ENCODE measurements at regions not wholly inside any gene's neighbourhood (a gene's known extent, or its start where the extent isn't known, plus 50 kb on each side); places are given as distances from the start of the nearest gene placed in this dataset.

GRCh38 chr12:20050221-20050620, 318.1 kb upstream of the PDE3A start:
- TF ChIP-seq, protein P1, sequence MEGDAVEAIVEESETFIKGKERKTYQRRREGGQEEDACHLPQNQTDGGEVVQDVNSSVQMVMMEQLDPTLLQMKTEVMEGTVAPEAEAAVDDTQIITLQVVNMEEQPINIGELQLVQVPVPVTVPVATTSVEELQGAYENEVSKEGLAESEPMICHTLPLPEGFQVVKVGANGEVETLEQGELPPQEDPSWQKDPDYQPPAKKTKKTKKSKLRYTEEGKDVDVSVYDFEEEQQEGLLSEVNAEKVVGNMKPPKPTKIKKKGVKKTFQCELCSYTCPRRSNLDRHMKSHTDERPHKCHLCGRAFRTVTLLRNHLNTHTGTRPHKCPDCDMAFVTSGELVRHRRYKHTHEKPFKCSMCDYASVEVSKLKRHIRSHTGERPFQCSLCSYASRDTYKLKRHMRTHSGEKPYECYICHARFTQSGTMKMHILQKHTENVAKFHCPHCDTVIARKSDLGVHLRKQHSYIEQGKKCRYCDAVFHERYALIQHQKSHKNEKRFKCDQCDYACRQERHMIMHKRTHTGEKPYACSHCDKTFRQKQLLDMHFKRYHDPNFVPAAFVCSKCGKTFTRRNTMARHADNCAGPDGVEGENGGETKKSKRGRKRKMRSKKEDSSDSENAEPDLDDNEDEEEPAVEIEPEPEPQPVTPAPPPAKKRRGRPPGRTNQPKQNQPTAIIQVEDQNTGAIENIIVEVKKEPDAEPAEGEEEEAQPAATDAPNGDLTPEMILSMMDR (IDR thresholded peaks at IDR 0.05; ENCODE audit: insufficient read depth in 1 of 2, low read depth in 1 of 2, low read length in 1 of 2, severe bottlenecking in 1 of 2, unreplicated experiment in 1 of 2): no peak
- no peaks in the 10 kb centered on the region for H3K36me3 ChIP-seq (ENCODE audit: control insufficient read depth, insufficient read depth, low read length)
- Mint-ChIP-seq H3K27me3 (ENCODE audit: insufficient read depth, unreplicated experiment) (no peaks in the 10 kb centered on the region), H3K27ac (ENCODE audit: unreplicated experiment) (no peak overlapping the region), H3K4me3 (ENCODE audit: unreplicated experiment) (no peak overlapping the region), H3K36me3 (ENCODE audit: insufficient read depth, unreplicated experiment) (no peaks in the 10 kb centered on the region), H3K9me3 (ENCODE audit: unreplicated experiment) (no peaks in the 10 kb centered on the region), H3K4me1 (ENCODE audit: low read depth, unreplicated experiment) (no peaks in the 10 kb centered on the region)
- no TSS peak for BruUV-seq (replicated peaks)
- H3K27me3 ChIP-seq (replicated peaks; ENCODE audit: control insufficient read depth, insufficient read depth, low read length): no peaks in the 10 kb centered on the region
- no peak overlapping the region for H3K4me3 ChIP-seq (ENCODE audit: low read depth, low read length)
- no peak for DNase-seq
- no peaks in the 10 kb centered on the region for H3K9me3 ChIP-seq
- POLR2A ChIA-PET: no interaction called here
- CTCF ChIA-PET: no interaction called here
- intact Hi-C loops (cut with micrococcal nuclease; ENCODE audit: unreplicated experiment): no loop called here
- no peaks in the 10 kb centered on the region for H3K4me1 ChIP-seq

- ChIA-PET POLR2A (no interaction called here), CTCF (no interaction called here)
- H3K27me3 ChIP-seq (replicated peaks; ENCODE audit: control insufficient read depth, insufficient read depth, low read length): no peaks in the 10 kb centered on the region
- no peak overlapping the region for H3K4me3 ChIP-seq (ENCODE audit: low read depth, low read length)
- TF ChIP-seq, protein P1 (IDR thresholded peaks at IDR 0.05; ENCODE audit: insufficient read depth in 1 of 2, low read depth in 1 of 2, low read length in 1 of 2, severe bottlenecking in 1 of 2, unreplicated experiment in 1 of 2): no peak
- intact Hi-C loops (cut with micrococcal nuclease; ENCODE audit: unreplicated experiment): no loop called here
- no peaks in the 10 kb centered on the region for H3K36me3 Mint-ChIP-seq (ENCODE audit: insufficient read depth, unreplicated experiment)
- BruUV-seq (replicated peaks): no TSS peak
- H3K27ac Mint-ChIP-seq (ENCODE audit: unreplicated experiment): no peak overlapping the region
- DNase-seq: no peak
- no peaks in the 10 kb centered on the region for H3K36me3 ChIP-seq (ENCODE audit: control insufficient read depth, insufficient read depth, low read length)
- no peaks in the 10 kb centered on the region for H3K9me3 ChIP-seq
- H3K4me1 ChIP-seq: no peaks in the 10 kb centered on the region
- H3K4me1 Mint-ChIP-seq (ENCODE audit: low read depth, unreplicated experiment): no peaks in the 10 kb centered on the region
- H3K9me3 Mint-ChIP-seq (ENCODE audit: unreplicated experiment): peaks cover 11% of the 10 kb centered on the region
- H3K4me3 Mint-ChIP-seq (ENCODE audit: unreplicated experiment): no peak overlapping the region
- H3K27me3 Mint-ChIP-seq (ENCODE audit: insufficient read depth, unreplicated experiment): no peaks in the 10 kb centered on the region
These were observed 314.6 kb upstream of the PDE3A start for GRCh38 chr12:20053782-20054181.

DNA sequence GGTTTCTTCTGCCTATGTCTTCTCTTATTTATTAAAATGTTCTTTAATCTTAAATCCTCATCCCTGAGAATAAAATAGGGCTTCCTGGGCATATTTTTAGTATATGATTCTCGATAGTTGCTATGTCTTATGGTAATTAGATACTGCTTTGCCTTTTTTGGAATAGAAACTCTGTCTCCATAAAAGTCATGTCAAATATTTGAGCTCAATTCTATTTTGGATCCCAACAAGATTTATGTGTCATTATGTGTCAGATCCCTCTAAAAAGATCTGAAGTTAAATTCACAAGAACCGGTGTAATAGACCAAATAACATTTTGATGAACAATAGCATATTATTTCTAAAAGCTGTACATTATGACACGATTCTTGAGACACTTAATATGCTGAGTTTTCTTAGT, 312.5 kb upstream of the PDE3A start:
- CTCF ChIA-PET: no interaction called here

More for the DNA sequence above, 312.5 kb upstream of the PDE3A start:
- Histone ChIP-seq H3K36me3 (ENCODE audit: control insufficient read depth, insufficient read depth, low read length) (no peaks in the 10 kb centered on the region), H3K4me3 (ENCODE audit: low read depth, low read length) (no peak overlapping the region), H3K4me1 (no peaks in the 10 kb centered on the region), H3K9me3 (peaks cover 4% of the 10 kb centered on the region; the same call in 1 of the 2 replicates), H3K27me3 (replicated peaks; ENCODE audit: control insufficient read depth, insufficient read depth, low read length) (no peaks in the 10 kb centered on the region)
- no peak for DNase-seq
- H3K27me3 Mint-ChIP-seq (ENCODE audit: insufficient read depth, unreplicated experiment): no peaks in the 10 kb centered on the region
- H3K4me3 Mint-ChIP-seq (ENCODE audit: unreplicated experiment): no peak overlapping the region
- no peaks in the 10 kb centered on the region for H3K4me1 Mint-ChIP-seq (ENCODE audit: low read depth, unreplicated experiment)
- BruUV-seq (replicated peaks): no TSS peak
- H3K27ac Mint-ChIP-seq (ENCODE audit: unreplicated experiment): no peak overlapping the region
- POLR2A ChIA-PET: no interaction called here
- H3K9me3 Mint-ChIP-seq (ENCODE audit: unreplicated experiment): peaks cover 25% of the 10 kb centered on the region
- no peaks in the 10 kb centered on the region for H3K36me3 Mint-ChIP-seq (ENCODE audit: insufficient read depth, unreplicated experiment)
- TF ChIP-seq, protein P1 (IDR thresholded peaks at IDR 0.05; ENCODE audit: insufficient read depth in 1 of 2, low read depth in 1 of 2, low read length in 1 of 2, severe bottlenecking in 1 of 2, unreplicated experiment in 1 of 2): no peak
- intact Hi-C loops (cut with micrococcal nuclease; ENCODE audit: unreplicated experiment): no loop called here
